Neural cell (in vitro differentiated cells): ENCODE measurements at regions not wholly inside any gene's neighbourhood (a gene's known extent, or its start where the extent isn't known, plus 50 kb on each side); places are given as distances from the start of the nearest gene placed in this dataset.

ENCODE experiments used
- CTCF ChIP-seq: fragments of 450-650 bp; IDR thresholded peaks from 2 replicates; pipeline ENCODE4 v1.5.1; 2014; ENCODE audit warnings: antibody characterized with exemption, mild to moderate bottlenecking, moderate library complexity; ENCODE audit not compliant: poor library complexity, severe bottlenecking
- EP300 ChIP-seq: fragments of 450-650 bp; conservative IDR thresholded peaks from 2 replicates; pipeline ENCODE4 v1.6.1; 2014; ENCODE audit warnings: antibody characterized with exemption, mild to moderate bottlenecking, moderate library complexity; ENCODE audit not compliant: poor library complexity, severe bottlenecking
- EZH2 ChIP-seq: fragments of 200-600, 300-800 bp; shearing (Covaris generic), sonication (generic); IDR thresholded peaks from 2 replicates; pipeline ENCODE4 v1.6.1; 2014; ENCODE audit warnings: antibody characterized with exemption, low read length, borderline replicate concordance, mild to moderate bottlenecking; ENCODE audit not compliant: insufficient read depth, poor library complexity, severe bottlenecking
- POLR2AphosphoS5 ChIP-seq: IDR thresholded peaks from 2 replicates; pipeline ENCODE4 v1.6.1; 2012
- RAD21 ChIP-seq: fragments of 450-650 bp; conservative IDR thresholded peaks from 2 replicates; pipeline ENCODE4 v1.6.1; 2014; ENCODE audit warnings: antibody characterized with exemption, mild to moderate bottlenecking, moderate library complexity
- SMC3 ChIP-seq: fragments of 450-650 bp; conservative IDR thresholded peaks from 2 replicates; pipeline ENCODE4 v1.6.1; 2014; ENCODE audit warnings: antibody characterized with exemption, mild to moderate bottlenecking, moderate library complexity; ENCODE audit not compliant: poor library complexity
- TAF1 ChIP-seq: IDR thresholded peaks from 2 replicates; pipeline ENCODE4 v1.6.1; 2012; ENCODE audit warnings: low read depth

GRCh38 chr5:12360218-12360617, 456.0 kb upstream of the CTNND2 start:
- TF ChIP-seq POLR2AphosphoS5: no peak
- no peak for TF ChIP-seq EZH2
- TF ChIP-seq CTCF: no peak
- TF ChIP-seq TAF1: no peak
- no peak for TF ChIP-seq SMC3
- no peak for TF ChIP-seq RAD21
- no peak for TF ChIP-seq EP300
